ENCODE measurements at regions not wholly inside any gene's neighbourhood (a gene's known extent, or its start where the extent isn't known, plus 50 kb on each side); places are given as distances from the start of the nearest gene placed in this dataset.

DNA sequence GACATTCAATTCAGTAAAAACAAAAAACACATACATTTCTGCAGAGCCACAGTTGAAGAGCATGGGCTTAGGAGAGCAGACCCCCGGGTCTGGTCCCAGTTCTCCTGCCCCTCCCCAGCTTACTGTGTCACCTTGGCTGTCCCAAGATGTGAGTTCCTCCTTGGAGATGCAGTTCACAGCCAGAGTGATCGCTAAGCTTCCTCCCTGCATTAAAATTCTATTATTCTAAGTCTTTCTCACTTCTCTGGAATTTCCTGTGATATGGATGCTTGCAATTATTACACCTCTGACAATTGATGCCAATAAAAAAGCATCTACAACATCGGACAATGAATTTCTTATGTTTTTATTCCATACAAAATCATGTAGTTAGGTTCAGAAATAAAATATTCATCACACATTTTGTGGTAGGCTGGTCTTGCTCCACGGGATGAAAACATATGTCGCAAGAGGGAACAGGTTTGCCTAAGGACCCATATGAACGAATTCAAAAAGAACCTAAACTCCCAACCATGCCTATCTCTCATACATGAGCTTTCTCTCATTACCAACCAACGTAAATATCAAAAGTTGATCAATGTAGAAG is 328.5 kb upstream of the RUNX1 start:
- H3K4me3 ChIP-seq (ENCODE audit: low read depth, low read length): no peak overlapping the region
- DNase-seq (ENCODE audit: low read depth): no peak
- TF ChIP-seq, protein P1, sequence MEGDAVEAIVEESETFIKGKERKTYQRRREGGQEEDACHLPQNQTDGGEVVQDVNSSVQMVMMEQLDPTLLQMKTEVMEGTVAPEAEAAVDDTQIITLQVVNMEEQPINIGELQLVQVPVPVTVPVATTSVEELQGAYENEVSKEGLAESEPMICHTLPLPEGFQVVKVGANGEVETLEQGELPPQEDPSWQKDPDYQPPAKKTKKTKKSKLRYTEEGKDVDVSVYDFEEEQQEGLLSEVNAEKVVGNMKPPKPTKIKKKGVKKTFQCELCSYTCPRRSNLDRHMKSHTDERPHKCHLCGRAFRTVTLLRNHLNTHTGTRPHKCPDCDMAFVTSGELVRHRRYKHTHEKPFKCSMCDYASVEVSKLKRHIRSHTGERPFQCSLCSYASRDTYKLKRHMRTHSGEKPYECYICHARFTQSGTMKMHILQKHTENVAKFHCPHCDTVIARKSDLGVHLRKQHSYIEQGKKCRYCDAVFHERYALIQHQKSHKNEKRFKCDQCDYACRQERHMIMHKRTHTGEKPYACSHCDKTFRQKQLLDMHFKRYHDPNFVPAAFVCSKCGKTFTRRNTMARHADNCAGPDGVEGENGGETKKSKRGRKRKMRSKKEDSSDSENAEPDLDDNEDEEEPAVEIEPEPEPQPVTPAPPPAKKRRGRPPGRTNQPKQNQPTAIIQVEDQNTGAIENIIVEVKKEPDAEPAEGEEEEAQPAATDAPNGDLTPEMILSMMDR (IDR thresholded peaks at IDR 0.05; ENCODE audit: control insufficient read depth, extremely low read depth, insufficient read depth): no peak

DNA sequence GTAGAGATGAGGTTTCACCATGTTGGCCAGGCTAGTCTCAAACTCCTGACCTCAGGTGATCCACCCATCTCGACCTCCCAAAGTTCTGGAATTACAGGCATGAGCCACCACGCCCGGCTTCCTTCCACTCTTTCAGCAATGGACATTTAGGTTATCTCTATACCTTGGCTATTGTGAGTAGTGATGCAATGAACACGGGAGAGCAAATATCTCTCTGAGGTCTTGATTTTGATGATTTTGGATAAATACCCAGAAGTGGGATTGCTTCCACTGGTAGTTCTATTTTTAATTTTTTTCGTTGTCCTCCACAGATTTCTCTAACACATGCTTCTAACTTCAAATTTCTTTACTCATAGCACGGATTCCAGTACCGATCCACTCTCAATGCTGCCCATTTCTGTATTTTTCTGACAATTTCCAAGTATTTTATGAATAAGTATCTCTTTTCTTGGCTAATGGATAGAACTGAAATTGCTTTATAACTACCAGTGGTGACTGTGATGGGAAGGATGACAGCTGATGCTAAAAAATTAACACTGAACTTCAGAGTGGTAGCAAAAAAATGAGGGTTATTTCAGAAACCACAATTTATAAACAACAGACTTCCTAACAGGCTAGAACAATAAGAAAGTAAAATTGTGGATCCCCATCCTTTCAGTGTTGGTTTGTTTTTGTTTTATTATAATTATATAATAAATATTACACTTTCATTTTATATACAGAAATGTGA is 327.5 kb upstream of the RUNX1 start:
- no peak for DNase-seq (ENCODE audit: low read depth)
- TF ChIP-seq, protein P1 (IDR thresholded peaks at IDR 0.05; ENCODE audit: control insufficient read depth, extremely low read depth, insufficient read depth): no peak
- H3K4me3 ChIP-seq (ENCODE audit: low read depth, low read length): no peak overlapping the region

- no peak for DNase-seq (ENCODE audit: low read depth)
- TF ChIP-seq, protein P1 (IDR thresholded peaks at IDR 0.05; ENCODE audit: control insufficient read depth, extremely low read depth, insufficient read depth): no peak
Observed at GRCh38 chr21:35375115-35375514, 326.0 kb upstream of the RUNX1 start.

DNA sequence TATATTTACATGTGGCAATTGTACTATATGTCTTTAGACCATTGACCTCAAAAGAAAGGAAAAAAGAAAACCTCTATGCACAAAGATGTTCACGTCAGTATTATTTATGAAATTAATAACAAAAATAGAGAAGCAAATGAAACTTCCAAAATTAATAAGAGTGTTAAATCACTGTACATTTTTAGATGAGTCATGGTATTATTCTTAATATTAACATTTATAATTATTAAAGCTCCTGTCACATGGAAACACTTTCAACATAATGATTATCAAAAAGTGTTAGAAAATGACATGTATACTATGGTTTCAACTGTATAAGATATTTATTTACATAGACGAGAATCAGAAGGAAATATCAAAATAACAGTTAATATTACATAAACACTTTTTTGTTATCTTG is 324.9 kb upstream of the RUNX1 start:
- TF ChIP-seq, protein P1 (IDR thresholded peaks at IDR 0.05; ENCODE audit: control insufficient read depth, extremely low read depth, insufficient read depth): no peak
- no peak for DNase-seq (ENCODE audit: low read depth)
- H3K4me3 ChIP-seq (ENCODE audit: low read depth, low read length): no peak overlapping the region

More at GRCh38 chr21:35375115-35375514, 326.0 kb upstream of the RUNX1 start:
- no peak overlapping the region for H3K4me3 ChIP-seq (ENCODE audit: low read depth, low read length)

DNA sequence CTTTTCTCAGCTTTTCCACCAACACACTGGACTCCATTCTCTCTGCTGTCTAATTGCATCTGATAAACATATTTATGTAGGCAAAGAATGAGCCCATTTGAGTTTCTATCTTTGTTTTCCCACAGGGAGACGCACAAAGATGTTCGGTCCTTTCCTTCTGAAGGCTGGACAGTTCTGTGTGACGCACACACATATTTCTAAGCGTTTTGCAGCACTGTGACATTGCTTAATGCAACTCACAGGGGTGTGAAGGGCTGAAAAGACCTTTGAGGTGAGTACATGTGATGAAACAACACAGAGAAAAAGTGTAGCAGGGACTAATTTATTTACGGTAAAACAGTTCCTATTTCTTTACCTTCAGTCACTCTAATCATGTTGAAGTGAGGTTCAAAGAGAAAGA is 323.1 kb upstream of the RUNX1 start:
- TF ChIP-seq, protein P1 (IDR thresholded peaks at IDR 0.05; ENCODE audit: control insufficient read depth, extremely low read depth, insufficient read depth): no peak
- H3K4me3 ChIP-seq (ENCODE audit: low read depth, low read length): no peak overlapping the region
- DNase-seq (ENCODE audit: low read depth): no peak

DNA sequence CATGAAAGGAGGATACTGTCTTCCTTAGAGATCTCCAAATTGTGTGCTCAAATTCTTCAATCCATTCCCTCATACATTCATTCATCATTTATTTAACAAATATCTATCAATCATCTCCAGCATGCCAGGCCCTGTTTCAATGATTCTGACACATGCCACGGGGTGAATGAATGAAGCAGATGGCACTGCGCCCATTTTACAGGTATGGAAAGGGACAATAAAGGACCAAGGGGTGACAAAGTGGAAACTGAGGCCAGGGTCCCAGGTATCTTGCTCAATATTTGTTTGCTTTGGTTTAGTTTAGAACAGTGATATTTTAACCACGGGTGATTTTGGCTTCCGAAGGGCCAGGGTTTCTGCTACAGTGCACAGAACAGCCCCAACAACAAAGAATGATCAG is 321.6 kb upstream of the RUNX1 start:
- no peak for DNase-seq (ENCODE audit: low read depth)
- no peak overlapping the region for H3K4me3 ChIP-seq (ENCODE audit: low read depth, low read length)
- TF ChIP-seq, protein P1 (IDR thresholded peaks at IDR 0.05; ENCODE audit: control insufficient read depth, extremely low read depth, insufficient read depth): no peak
